K562 (cell line): ENCODE measurements at regions not wholly inside any gene's neighbourhood (a gene's known extent, or its start where the extent isn't known, plus 50 kb on each side); places are given as distances from the start of the nearest gene placed in this dataset.

Experiments used
- FOXK1 ChIP-seq: sonication (generic); formaldehyde crosslinking; IDR thresholded peaks from 2 replicates; pipeline ENCODE4 v1.8.0; 2022; ENCODE audit warnings: missing genetic modification reagents, mild to moderate bottlenecking, borderline replicate concordance
- FOXK2 ChIP-seq, 2 experiments: fragments of 450-650 bp; IDR thresholded peaks in 1 of 2; conservative IDR thresholded peaks in 1 of 2; 2 replicates each; pipeline ENCODE4 v1.6.1; 2016; ENCODE audit warnings: low read depth in 2 of 2, mild to moderate bottlenecking in 1 of 2
- GABPA ChIP-seq: fragments of 200-800 bp; sonication (Bioruptor generic); conservative IDR thresholded peaks from 2 replicates; pipeline ENCODE4 v1.6.1; 2016; ENCODE audit warnings: low read depth, missing genetic modification characterization, missing compliant biosample characterization
- SIX5 ChIP-seq, 2 experiments: IDR thresholded peaks; 2 replicates each; pipeline ENCODE4 v1.6.1; 2011; ENCODE audit warnings: low read length in 2 of 2, borderline replicate concordance in 1 of 2, low read depth in 1 of 2, mild to moderate bottlenecking in 1 of 2, moderate library complexity in 1 of 2; ENCODE audit not compliant: insufficient read depth in 1 of 2
- SMAD2 ChIP-seq: fragments of 150-350 bp; IDR thresholded peaks from 2 replicates; pipeline ENCODE4 v1.6.1; 2014; ENCODE audit warnings: low read depth, mild to moderate bottlenecking, low read length
- SP1 ChIP-seq: sonication (generic); formaldehyde crosslinking; IDR thresholded peaks from 2 replicates; pipeline ENCODE4 v1.8.1; 2022; ENCODE audit warnings: mild to moderate bottlenecking, missing genetic modification reagents
- ZNF23 ChIP-seq: fragments of 250-450 bp; sonication (Bioruptor Pico); IDR thresholded peaks from 2 replicates; pipeline ENCODE4 v1.4.0; 2020; ENCODE audit warnings: mild to moderate bottlenecking
- TF ChIP-seq, protein P1 (sequence below), 2 experiments: fragments of 200-800 bp in 1 of 2; sonication (Bioruptor generic) in 1 of 2; sonication (generic) in 1 of 2; formaldehyde crosslinking in 1 of 2; IDR thresholded peaks in 1 of 2; conservative IDR thresholded peaks in 1 of 2; 2 replicates each; pipeline versions ENCODE4 v1.5.0 to v1.6.1; 2016 to 2020; ENCODE audit warnings: missing compliant biosample characterization in 1 of 2, missing genetic modification characterization in 1 of 2, missing genetic modification reagents in 1 of 2
- TF ChIP-seq, protein P2 (sequence below): fragments of 250-450 bp; sonication (Bioruptor Pico); IDR thresholded peaks from 2 replicates; pipeline ENCODE4 v1.8.0; 2021; ENCODE audit warnings: moderate library complexity, mild to moderate bottlenecking, inconsistent platforms

DNA sequence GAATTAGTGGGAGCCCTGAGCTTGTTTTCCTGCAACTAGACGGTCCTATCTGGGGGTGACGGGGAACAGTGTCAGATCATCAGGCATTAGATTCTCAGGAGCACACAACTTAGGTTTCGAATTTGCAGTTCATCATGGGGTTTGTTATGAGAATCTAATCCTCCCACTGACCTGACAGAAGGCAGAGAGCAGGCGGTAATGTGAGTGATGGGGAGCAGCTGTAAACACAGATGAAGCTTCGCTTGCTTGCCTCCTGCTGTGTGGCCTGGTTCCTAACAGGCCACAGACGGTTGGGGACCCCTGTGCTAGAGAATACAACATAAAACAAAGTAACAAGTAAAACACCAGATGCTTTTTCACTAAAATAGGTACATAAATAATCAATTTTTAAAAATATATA lies 86.2 kb upstream of the BLTP1 start (continued):
- TF ChIP-seq, protein P1, sequence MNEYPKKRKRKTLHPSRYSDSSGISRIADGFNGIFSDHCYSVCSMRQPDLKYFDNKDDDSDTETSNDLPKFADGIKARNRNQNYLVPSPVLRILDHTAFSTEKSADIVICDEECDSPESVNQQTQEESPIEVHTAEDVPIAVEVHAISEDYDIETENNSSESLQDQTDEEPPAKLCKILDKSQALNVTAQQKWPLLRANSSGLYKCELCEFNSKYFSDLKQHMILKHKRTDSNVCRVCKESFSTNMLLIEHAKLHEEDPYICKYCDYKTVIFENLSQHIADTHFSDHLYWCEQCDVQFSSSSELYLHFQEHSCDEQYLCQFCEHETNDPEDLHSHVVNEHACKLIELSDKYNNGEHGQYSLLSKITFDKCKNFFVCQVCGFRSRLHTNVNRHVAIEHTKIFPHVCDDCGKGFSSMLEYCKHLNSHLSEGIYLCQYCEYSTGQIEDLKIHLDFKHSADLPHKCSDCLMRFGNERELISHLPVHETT (CRISPR knock-in tag; conservative IDR thresholded peaks at IDR 0.05 in 1 of 2, IDR thresholded peaks at IDR 0.05 in 1 of 2), result no peak
- no peak for TF ChIP-seq FOXK2 (conservative IDR thresholded peaks at IDR 0.05 in 1 of 2, IDR thresholded peaks at IDR 0.05 in 1 of 2; ENCODE audit: low read depth in 2 of 2)
- no peak for TF ChIP-seq FOXK1 (CRISPR knock-in tag)
- no peak for TF ChIP-seq SIX5 (IDR thresholded peaks at IDR 0.05; ENCODE audit: borderline replicate concordance in 1 of 2, insufficient read depth in 1 of 2, low read depth in 1 of 2, low read length in 2 of 2)
- no peak for TF ChIP-seq SP1
- no peak for TF ChIP-seq GABPA (tag)
- TF ChIP-seq ZNF23 (CRISPR knock-in tag), result no peak
- TF ChIP-seq SMAD2, result no peak
- TF ChIP-seq, protein P2, sequence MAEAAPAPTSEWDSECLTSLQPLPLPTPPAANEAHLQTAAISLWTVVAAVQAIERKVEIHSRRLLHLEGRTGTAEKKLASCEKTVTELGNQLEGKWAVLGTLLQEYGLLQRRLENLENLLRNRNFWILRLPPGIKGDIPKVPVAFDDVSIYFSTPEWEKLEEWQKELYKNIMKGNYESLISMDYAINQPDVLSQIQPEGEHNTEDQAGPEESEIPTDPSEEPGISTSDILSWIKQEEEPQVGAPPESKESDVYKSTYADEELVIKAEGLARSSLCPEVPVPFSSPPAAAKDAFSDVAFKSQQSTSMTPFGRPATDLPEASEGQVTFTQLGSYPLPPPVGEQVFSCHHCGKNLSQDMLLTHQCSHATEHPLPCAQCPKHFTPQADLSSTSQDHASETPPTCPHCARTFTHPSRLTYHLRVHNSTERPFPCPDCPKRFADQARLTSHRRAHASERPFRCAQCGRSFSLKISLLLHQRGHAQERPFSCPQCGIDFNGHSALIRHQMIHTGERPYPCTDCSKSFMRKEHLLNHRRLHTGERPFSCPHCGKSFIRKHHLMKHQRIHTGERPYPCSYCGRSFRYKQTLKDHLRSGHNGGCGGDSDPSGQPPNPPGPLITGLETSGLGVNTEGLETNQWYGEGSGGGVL (CRISPR knock-in tag), result no peak
